HG02840 (cell line): ENCODE measurements at regions not wholly inside any gene's neighbourhood (a gene's known extent, or its start where the extent isn't known, plus 50 kb on each side); places are given as distances from the start of the nearest gene placed in this dataset.

Source experiments
- ATAC-seq: cut with Tn5 transposase; IDR thresholded peaks from one replicate; pipeline ENCODE4 v1.9.1; 2021; ENCODE audit warnings: mild to moderate bottlenecking, moderate library complexity, moderate number of reproducible peaks; ENCODE audit not compliant: unreplicated experiment, low FRiP score

- no peak for ATAC-seq
These were observed 667.2 kb downstream of the GATA3 start for GRCh38 chr10:8721650-8722049.

- no peak for ATAC-seq
These were observed 668.3 kb downstream of the GATA3 start for GRCh38 chr10:8722835-8723234.

- no peak for ATAC-seq
These were observed 670.9 kb downstream of the GATA3 start for GRCh38 chr10:8725343-8725742.

GRCh38 chr10:8726084-8726778 lies 671.7 kb downstream of the GATA3 start:
- ATAC-seq: no peak

GRCh38 chr10:8726779-8727084 lies 672.2 kb downstream of the GATA3 start:
- no peak for ATAC-seq

GRCh38 chr10:8731121-8732095 lies 676.9 kb downstream of the GATA3 start:
- ATAC-seq: no peak

GRCh38 chr10:8738987-8739386 lies 684.5 kb downstream of the GATA3 start:
- ATAC-seq: no peak

GRCh38 chr10:8752146-8752843 lies 697.8 kb downstream of the GATA3 start:
- ATAC-seq: no peak

- ATAC-seq: no peak
These were observed 703.5 kb downstream of the GATA3 start for GRCh38 chr10:8758029-8758428.

- no peak for ATAC-seq
These were observed 712.4 kb downstream of the GATA3 start for GRCh38 chr10:8766899-8767298.

GRCh38 chr10:8767591-8767990 lies 713.1 kb downstream of the GATA3 start:
- no peak for ATAC-seq

- ATAC-seq: no peak
These were observed 713.9 kb downstream of the GATA3 start for GRCh38 chr10:8768341-8768740.

- no peak for ATAC-seq
These were observed 714.4 kb downstream of the GATA3 start for GRCh38 chr10:8768852-8769251.

- no peak for ATAC-seq
These were observed 722.6 kb downstream of the GATA3 start for GRCh38 chr10:8776926-8777622.

- ATAC-seq: no peak
These were observed 724.2 kb downstream of the GATA3 start for GRCh38 chr10:8778713-8779112.

- no peak for ATAC-seq
These were observed 733.2 kb downstream of the GATA3 start for GRCh38 chr10:8787649-8788048.

- no peak for ATAC-seq
These were observed 735.9 kb downstream of the GATA3 start for GRCh38 chr10:8790390-8790789.

- ATAC-seq: no peak
These were observed 740.4 kb downstream of the GATA3 start for GRCh38 chr10:8794860-8795259.

GRCh38 chr10:8800426-8800825 lies 745.9 kb downstream of the GATA3 start:
- no peak for ATAC-seq

- ATAC-seq: no peak
These were observed 749.5 kb downstream of the GATA3 start for GRCh38 chr10:8803992-8804391.

GRCh38 chr10:8810677-8811076 lies 756.2 kb downstream of the GATA3 start:
- ATAC-seq: no peak
